A673 (cell line): ENCODE measurements at regions not wholly inside any gene's neighbourhood (a gene's known extent, or its start where the extent isn't known, plus 50 kb on each side); places are given as distances from the start of the nearest gene placed in this dataset.

Experiments
- BruUV-seq: library from RNA; stranded (reverse); fragments of 400-500 nt; replicated peaks from 2 replicates; lab custom pipeline; 2021; lab: Mats Ljungman, UMichigan
- CTCF ChIA-PET: fragments of 300-600 bp; sonication (Branson Sonifier 250); formaldehyde crosslinking; loops from one replicate; lab custom pipeline; 2022; ENCODE audit warnings: antibody characterized with exemption; lab: Charles Lee
- POLR2A ChIA-PET: fragments of 300-600 bp; sonication (Branson Sonifier 250); formaldehyde crosslinking; loops from one replicate; lab custom pipeline; 2022; ENCODE audit warnings: antibody characterized with exemption; ENCODE audit not compliant: low non-redundant PET; lab: Charles Lee
- DNase-seq: peaks from one replicate; pipeline ENCODE4 v3.0.0-alpha.2; 2015; ENCODE audit warnings: low spot score
- H3K27ac ChIP-seq: fragments of 200-600 bp; sonication (generic); 2 replicates; pipeline ENCODE4 v1.5.1; 2016; ENCODE audit warnings: mixed run types, low read depth, mild to moderate bottlenecking, mixed read lengths, antibody characterized with exemption, low read length; ENCODE audit not compliant: poor library complexity, severe bottlenecking
- H3K27me3 ChIP-seq: fragments of 200-600 bp; sonication (generic); replicated peaks from 2 replicates; pipeline ENCODE4 v1.6.1; 2017; ENCODE audit warnings: mixed run types, low read depth, mild to moderate bottlenecking, mixed read lengths, antibody characterized with exemption, low read length; ENCODE audit not compliant: insufficient read depth, poor library complexity
- H3K36me3 ChIP-seq: fragments of 200-600 bp; sonication (generic); 2 replicates; pipeline ENCODE4 v1.6.1; 2016; ENCODE audit warnings: mixed run types, mild to moderate bottlenecking, mixed read lengths, antibody characterized with exemption, low read length; ENCODE audit not compliant: insufficient read depth, poor library complexity, severe bottlenecking
- H3K4me1 ChIP-seq: fragments of 200-600 bp; sonication (generic); 2 replicates; pipeline ENCODE4 v1.6.1; 2017; ENCODE audit warnings: mixed run types, mild to moderate bottlenecking, mixed read lengths, antibody characterized with exemption, low read length; ENCODE audit not compliant: insufficient read depth, poor library complexity, severe bottlenecking
- H3K4me3 ChIP-seq: fragments of 200-600 bp; sonication (generic); 2 replicates; pipeline ENCODE4 v1.5.1; 2016; ENCODE audit warnings: low read depth, mixed run types, mild to moderate bottlenecking, mixed read lengths, low read length; ENCODE audit not compliant: poor library complexity, severe bottlenecking
- H3K9me3 ChIP-seq: fragments of 200-600 bp; sonication (generic); 2 replicates; pipeline ENCODE4 v1.6.1; 2016; ENCODE audit warnings: mixed run types, low read depth, mild to moderate bottlenecking, mixed read lengths, antibody characterized with exemption, low read length; ENCODE audit not compliant: poor library complexity, severe bottlenecking
- EZH2 ChIP-seq: fragments of 200-600 bp; sonication (generic); IDR thresholded peaks from 2 replicates; pipeline ENCODE4 v1.6.1; 2017; ENCODE audit warnings: borderline replicate concordance, low read depth, mild to moderate bottlenecking, mixed read lengths, antibody characterized with exemption, low read length; ENCODE audit not compliant: poor library complexity, severe bottlenecking
- intact Hi-C: fragments of 100-400 bp; cut with micrococcal nuclease; formaldehyde crosslinking; loops from one replicate; pipeline ENCODE4 v1.10.0; 2022; ENCODE audit not compliant: unreplicated experiment
- TF ChIP-seq, protein P1 (sequence below): fragments of 300-800, 200-600 bp; sonication (generic); conservative IDR thresholded peaks from 2 replicates; pipeline ENCODE4 v1.5.1; 2017; ENCODE audit warnings: low read depth, mild to moderate bottlenecking, antibody characterized with exemption, low read length, moderate library complexity, mixed read lengths

DNA sequence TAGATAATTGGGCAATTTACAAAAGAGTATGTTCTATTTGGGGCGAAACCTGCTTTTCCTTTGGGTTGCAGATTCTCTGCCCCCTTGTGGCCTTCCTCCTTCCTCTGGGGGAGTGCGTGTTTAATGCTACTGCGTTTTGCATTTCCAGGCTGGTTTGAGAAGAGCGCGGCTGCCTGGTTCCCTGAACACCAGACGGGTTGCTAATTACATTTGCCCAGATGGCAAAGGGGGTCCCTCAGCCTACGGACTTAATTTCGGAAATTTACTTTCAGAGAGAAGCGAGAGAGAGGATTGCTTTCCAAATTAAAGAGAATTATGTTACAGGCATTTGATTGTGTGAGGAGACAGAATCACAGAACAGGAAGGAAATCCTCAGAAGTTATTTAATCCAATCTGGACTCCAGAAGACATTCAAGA, 91.9 kb upstream of the JAZF1 start:
- CTCF ChIA-PET, result no interaction called here

DNA sequence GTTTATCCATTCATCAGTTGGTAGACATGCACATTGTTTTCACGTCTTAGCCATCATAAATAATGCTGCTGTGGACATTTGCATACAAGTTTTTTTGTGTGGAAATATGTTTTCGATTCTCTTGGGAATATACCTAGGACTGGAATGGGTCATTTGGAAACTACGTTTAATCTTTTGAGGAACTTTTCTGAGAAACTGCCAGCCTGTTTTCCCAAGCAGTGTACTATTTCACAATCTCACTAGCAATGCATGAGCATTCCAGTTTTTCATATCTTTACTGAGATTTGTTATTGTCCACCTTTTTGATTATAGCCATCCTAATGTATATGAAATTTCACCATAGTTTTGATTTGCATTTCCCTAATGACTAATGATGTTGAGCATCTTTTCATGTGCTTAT, 95.7 kb upstream of the JAZF1 start:
- DNase-seq, result no peak
- no peak for TF ChIP-seq EZH2
- TF ChIP-seq, protein P1, sequence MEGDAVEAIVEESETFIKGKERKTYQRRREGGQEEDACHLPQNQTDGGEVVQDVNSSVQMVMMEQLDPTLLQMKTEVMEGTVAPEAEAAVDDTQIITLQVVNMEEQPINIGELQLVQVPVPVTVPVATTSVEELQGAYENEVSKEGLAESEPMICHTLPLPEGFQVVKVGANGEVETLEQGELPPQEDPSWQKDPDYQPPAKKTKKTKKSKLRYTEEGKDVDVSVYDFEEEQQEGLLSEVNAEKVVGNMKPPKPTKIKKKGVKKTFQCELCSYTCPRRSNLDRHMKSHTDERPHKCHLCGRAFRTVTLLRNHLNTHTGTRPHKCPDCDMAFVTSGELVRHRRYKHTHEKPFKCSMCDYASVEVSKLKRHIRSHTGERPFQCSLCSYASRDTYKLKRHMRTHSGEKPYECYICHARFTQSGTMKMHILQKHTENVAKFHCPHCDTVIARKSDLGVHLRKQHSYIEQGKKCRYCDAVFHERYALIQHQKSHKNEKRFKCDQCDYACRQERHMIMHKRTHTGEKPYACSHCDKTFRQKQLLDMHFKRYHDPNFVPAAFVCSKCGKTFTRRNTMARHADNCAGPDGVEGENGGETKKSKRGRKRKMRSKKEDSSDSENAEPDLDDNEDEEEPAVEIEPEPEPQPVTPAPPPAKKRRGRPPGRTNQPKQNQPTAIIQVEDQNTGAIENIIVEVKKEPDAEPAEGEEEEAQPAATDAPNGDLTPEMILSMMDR, result no peak
- intact Hi-C loops, result no loop called here
- H3K27me3 ChIP-seq, result no peaks in the 10 kb centered on the region
- BruUV-seq, result no TSS peak
- H3K27ac ChIP-seq, result no peak overlapping the region
- H3K4me3 ChIP-seq, result no peak overlapping the region
- POLR2A ChIA-PET, result no interaction called here
- H3K9me3 ChIP-seq, result peaks cover 3% of the 10 kb centered on the region
- no peaks in the 10 kb centered on the region for H3K36me3 ChIP-seq
- CTCF ChIA-PET, result no interaction called here
- H3K4me1 ChIP-seq, result peaks cover 9% of the 10 kb centered on the region

More for the DNA sequence above, 91.9 kb upstream of the JAZF1 start:
- no peak overlapping the region for H3K4me3 ChIP-seq
- no TSS peak for BruUV-seq
- peaks cover 9% of the 10 kb centered on the region for H3K4me1 ChIP-seq
- POLR2A ChIA-PET, result no interaction called here
- H3K36me3 ChIP-seq, result no peaks in the 10 kb centered on the region
- no peak overlapping the region for H3K27ac ChIP-seq
- intact Hi-C loops, result no loop called here
- H3K27me3 ChIP-seq, result no peaks in the 10 kb centered on the region
- peaks cover 3% of the 10 kb centered on the region for H3K9me3 ChIP-seq
- peak; percentile 76 for DNase-seq
- TF ChIP-seq, protein P1, result peak; percentile 70
- no peak for TF ChIP-seq EZH2

DNA sequence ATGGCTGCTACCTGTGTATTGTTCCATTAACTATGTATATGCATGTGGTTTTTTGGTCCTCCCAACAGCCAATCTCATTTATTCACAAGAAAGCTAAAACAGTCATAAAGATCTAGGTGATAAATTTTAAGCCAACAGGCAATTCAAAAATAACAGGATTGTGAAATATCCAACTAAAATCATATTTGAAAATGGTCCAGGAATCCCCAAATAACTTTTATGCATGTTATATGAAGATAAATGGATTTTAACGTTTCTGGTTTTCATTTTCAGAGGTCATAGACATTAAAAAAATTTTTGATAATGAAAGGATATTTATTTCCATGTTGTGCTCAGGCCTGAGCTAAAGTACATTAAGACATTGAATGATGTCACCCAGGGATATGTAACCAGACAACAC, 96.8 kb upstream of the JAZF1 start:
- Histone ChIP-seq H3K27me3 (no peaks in the 10 kb centered on the region), H3K36me3 (no peaks in the 10 kb centered on the region), H3K9me3 (peaks cover 3% of the 10 kb centered on the region), H3K4me1 (peaks cover 2% of the 10 kb centered on the region), H3K27ac (no peak overlapping the region), H3K4me3 (no peak overlapping the region)
- intact Hi-C loops, result no loop called here
- POLR2A ChIA-PET, result no interaction called here
- BruUV-seq, result no TSS peak
- TF ChIP-seq EZH2, result no peak
- TF ChIP-seq, protein P1, result no peak
- CTCF ChIA-PET, result interaction anchor here (0.6 kb wide), 1 partner anchor 1013 kb away, joined by 3 read pairs; no protein-coding TSS in a partner anchor
- no peak for DNase-seq
